AG20443 (cell line): ENCODE measurements at regions not wholly inside any gene's neighbourhood (a gene's known extent, or its start where the extent isn't known, plus 50 kb on each side); places are given as distances from the start of the nearest gene placed in this dataset.
A peak's percentile ranks its signal among the peaks of the same experiment; 100 is the strongest.

Source experiments
- DNase-seq: peaks from one replicate; pipeline ENCODE4 v3.0.0; 2012; ENCODE audit warnings: low spot score, mixed read lengths

GRCh38 chr6:28737750-28738395, 185.9 kb downstream of the TRIM27 start:
- DNase-seq, result no peak

- no peak for DNase-seq
Measured at GRCh38 chr6:28738396-28738765, 185.4 kb downstream of the TRIM27 start.

DNA sequence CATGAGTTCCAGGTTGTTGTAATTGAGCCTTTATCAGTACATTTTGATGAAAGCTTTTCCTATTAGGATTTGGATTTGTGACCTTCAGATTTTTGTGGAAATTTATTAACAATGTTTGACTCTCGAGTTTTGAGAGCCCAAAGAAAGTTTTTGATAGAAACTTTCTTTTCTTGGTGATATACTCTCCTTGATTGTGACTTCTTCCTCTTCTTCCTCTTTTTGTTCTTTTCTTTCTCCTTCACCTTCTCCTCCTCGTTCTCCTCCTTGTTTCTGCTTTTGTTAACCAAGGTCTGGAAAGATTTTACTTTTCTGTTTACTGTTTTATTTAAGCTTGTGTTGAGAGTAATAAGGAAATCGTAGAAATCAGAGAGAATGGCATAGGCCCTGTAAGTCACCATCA, 182.4 kb downstream of the TRIM27 start:
- no peak for DNase-seq

GRCh38 chr6:28742668-28743270, 181.0 kb downstream of the TRIM27 start:
- DNase-seq, result no peak

- no peak for DNase-seq
Measured at GRCh38 chr6:28743271-28743789, 180.5 kb downstream of the TRIM27 start.

DNA sequence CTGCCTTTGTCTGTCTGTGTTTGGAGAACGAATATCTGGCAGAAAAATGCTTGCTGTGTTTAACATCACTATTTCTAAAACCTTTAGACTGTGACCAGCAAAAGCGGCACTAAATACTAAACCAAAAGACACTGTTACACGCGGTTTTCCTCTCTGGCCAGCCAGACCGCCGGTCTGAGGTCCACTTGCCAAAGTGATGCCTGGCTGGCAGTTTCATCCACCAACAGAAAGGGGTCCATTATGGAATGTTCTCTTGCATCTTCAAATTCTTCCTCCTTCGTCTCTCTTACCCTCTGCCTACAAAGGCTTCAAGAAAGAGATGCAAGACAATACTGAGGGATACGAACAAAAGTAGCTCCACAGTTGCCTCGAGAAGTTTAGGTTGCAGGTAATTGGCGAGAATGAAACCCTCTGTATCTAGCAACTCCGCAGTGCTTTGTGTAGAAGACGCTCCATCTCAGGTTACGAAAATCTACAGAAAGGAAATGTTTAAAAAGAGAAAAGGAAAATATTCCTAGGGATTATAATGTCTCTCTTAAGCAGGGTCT, 176.6 kb downstream of the TRIM27 start:
- DNase-seq, result no peak

GRCh38 chr6:28747631-28748157, 176.1 kb downstream of the TRIM27 start:
- peak; percentile 40 for DNase-seq

DNA sequence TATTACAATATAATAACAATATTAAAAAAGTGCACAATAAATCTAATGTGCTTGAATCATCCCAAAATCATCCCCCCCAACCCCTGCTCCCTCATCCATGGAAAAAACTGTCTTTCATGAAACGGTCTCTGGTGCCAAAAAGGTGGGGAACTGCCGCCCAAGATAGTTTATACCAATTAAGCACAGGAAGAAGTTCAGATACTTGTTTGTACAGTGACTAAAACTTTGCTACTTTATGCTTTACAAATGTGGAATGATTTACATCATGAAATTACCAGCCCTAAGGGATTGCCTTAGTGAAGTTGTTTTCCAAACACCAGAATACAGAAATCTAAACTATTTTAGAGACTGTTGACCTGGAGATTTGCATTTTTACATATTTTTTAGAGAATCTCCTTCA, 175.6 kb downstream of the TRIM27 start:
- DNase-seq, result no peak

DNA sequence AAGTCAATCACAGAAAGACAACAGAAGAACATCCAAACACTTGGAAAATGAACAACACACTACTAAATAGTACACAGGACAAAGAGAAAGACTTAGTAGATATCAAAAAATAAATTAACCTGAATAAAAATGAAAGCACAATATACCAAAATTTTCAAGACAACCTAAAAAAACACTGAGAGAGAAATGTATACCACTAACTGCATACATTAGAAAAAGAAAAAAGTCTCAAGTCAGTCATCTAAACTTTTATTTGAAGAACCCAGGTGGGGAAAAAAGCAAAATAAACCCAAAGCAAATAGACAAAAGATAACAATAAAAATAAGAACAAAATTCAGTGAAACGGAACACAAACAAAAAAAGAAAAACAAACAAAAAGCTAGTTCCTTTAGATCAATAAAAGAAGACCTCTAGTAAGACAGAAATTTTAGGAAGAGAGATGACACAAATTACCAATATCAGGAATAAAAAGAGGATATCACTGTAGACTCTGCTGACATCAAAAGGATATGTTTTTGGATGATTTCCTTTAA, 172.8 kb downstream of the TRIM27 start:
- DNase-seq, result no peak

GRCh38 chr6:28751514-28751913, 172.3 kb downstream of the TRIM27 start:
- no peak for DNase-seq

GRCh38 chr6:28751963-28752350, 171.8 kb downstream of the TRIM27 start:
- DNase-seq, result no peak

- DNase-seq, result no peak
Measured at GRCh38 chr6:28757429-28758045, 166.2 kb downstream of the TRIM27 start.

GRCh38 chr6:28758046-28758817, 165.6 kb downstream of the TRIM27 start:
- no peak for DNase-seq

DNA sequence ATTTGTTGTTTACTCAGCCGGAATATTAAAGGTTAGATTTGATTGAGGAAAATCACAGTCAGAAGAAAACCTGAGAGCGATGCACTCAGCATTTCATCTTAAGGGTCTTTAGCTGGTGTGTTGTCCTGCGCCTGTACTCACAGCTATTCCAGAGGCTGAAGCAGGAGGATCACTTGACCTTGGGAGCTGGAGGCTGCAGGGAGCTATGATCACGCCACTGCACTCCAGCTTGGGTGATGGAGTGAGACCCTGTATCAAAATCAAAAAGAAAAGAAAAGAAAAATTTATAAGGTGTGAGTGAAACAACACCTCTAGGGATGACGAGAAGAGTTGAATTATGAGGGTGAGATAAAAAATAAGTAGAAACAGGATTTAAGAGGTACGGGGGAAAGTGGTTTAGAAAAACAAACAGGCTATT, 165.0 kb downstream of the TRIM27 start:
- no peak for DNase-seq

- DNase-seq, result no peak
Measured at GRCh38 chr6:28764014-28764723, 159.6 kb downstream of the TRIM27 start.

DNA sequence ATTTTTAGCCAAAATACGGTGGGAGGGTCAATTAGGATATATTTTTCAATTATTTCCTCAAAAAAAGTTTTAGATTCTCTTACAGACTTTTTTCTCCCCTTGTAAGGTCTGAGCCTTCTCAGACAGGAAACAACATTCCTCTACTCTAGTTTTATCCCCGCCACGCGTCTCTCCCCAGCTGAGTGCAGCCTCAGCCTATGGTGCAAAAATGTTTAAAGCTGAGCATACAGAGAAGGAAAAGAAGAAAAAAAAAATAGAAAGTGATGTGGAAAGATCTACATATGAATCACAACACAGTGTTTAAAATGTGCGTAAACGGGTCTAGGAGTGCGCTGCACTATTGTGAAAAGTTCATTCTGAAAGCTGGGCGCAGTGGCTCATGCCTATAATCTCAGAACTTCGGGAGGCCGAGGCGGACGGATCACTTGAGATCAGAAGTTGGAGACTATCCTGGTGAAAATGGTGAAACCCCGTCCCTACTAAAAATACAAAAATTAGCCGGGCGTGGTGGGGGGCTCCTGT, 159.0 kb downstream of the TRIM27 start:
- DNase-seq, result no peak

- no peak for DNase-seq
Measured at GRCh38 chr6:28765978-28766351, 157.8 kb downstream of the TRIM27 start.

GRCh38 chr6:28766426-28766825, 157.4 kb downstream of the TRIM27 start:
- DNase-seq, result no peak

DNA sequence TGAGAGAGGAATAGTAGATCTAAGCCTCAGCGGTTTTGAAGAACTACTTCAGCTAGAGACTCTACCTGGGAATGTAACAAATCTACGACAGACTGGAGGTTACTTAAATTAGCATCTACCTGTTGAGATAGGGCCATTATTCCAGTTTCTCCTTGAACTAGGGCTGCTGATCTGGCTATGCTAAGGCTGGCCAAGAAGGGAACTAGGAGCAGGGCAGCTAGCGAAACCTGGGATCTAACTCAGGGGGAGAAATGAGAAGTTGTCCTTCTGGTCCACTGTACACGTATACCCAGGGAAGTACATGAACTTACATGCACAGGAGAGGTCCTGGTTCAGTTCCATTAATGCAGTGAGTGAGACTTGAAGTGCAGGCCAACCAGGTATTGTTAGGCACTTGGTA, 156.7 kb downstream of the TRIM27 start:
- no peak for DNase-seq

- no peak for DNase-seq
Measured at GRCh38 chr6:28767691-28768090, 156.1 kb downstream of the TRIM27 start.
